Mesendoderm (in vitro differentiated cells): ENCODE measurements at regions not wholly inside any gene's neighbourhood (a gene's known extent, or its start where the extent isn't known, plus 50 kb on each side); places are given as distances from the start of the nearest gene placed in this dataset. TPM values are rescaled to one million over a fixed set of nuclear protein-coding genes. Genes with fewer than 3 reads are reported as not detected.
"Not testable (repeated sequence)": the region's sequence is repeated elsewhere in the genome, so short reads cannot be mapped to it uniquely, and the experiment has no call there.

ENCODE experiments used
- DNase-seq: peaks from one replicate; pipeline ENCODE4 v3.0.0; 2013
- H2AK5ac ChIP-seq: 2 replicates; pipeline ENCODE4 v1.6.1; 2013; ENCODE audit warnings: low read length, inconsistent platforms
- H2BK120ac ChIP-seq: 2 replicates; pipeline ENCODE4 v1.6.1; 2013; ENCODE audit warnings: low read depth, mild to moderate bottlenecking, low read length, moderate library complexity, mixed read lengths
- H2BK15ac ChIP-seq: replicated peaks from 2 replicates; pipeline ENCODE4 v1.6.1; 2013; ENCODE audit warnings: low read depth, mild to moderate bottlenecking, moderate library complexity
- H2BK5ac ChIP-seq: 2 replicates; pipeline ENCODE4 v1.6.1; 2013; ENCODE audit warnings: low read length, inconsistent platforms
- H3K18ac ChIP-seq: 2 replicates; pipeline ENCODE4 v1.6.1; 2013; ENCODE audit warnings: mild to moderate bottlenecking, low read length, mixed read lengths
- H3K23ac ChIP-seq: one replicate; pipeline ENCODE4 v1.6.1; 2013; ENCODE audit warnings: low read length
- H3K27ac ChIP-seq: 2 replicates; pipeline ENCODE4 v1.5.1; 2013; ENCODE audit warnings: low read depth, mild to moderate bottlenecking, inconsistent platforms, low read length, moderate library complexity
- H3K27me3 ChIP-seq: 2 replicates; pipeline ENCODE4 v1.6.1; 2013; ENCODE audit warnings: low read length, control low read depth, mild to moderate bottlenecking, inconsistent platforms; ENCODE audit not compliant: insufficient read depth, poor library complexity
- H3K36me3 ChIP-seq: 2 replicates; pipeline ENCODE4 v1.6.1; 2013; ENCODE audit warnings: low read length, inconsistent platforms; ENCODE audit not compliant: control insufficient read depth, insufficient read depth
- H3K4ac ChIP-seq: one replicate; pipeline ENCODE4 v1.6.1; 2013; ENCODE audit warnings: low read depth, mild to moderate bottlenecking, low read length, moderate library complexity
- H3K4me1 ChIP-seq: 2 replicates; pipeline ENCODE4 v1.6.1; 2013; ENCODE audit warnings: low read depth, low read length, inconsistent platforms; ENCODE audit not compliant: control insufficient read depth
- H3K4me2 ChIP-seq: 2 replicates; pipeline ENCODE4 v1.6.1; 2013; ENCODE audit warnings: low read length
- H3K4me3 ChIP-seq: 2 replicates; pipeline ENCODE4 v1.5.1; 2013; ENCODE audit warnings: mild to moderate bottlenecking, low read length
- H3K56ac ChIP-seq: one replicate; pipeline ENCODE4 v1.6.1; 2013; ENCODE audit warnings: low read length
- H3K79me1 ChIP-seq: 2 replicates; pipeline ENCODE4 v1.6.1; 2013; ENCODE audit warnings: low read length, inconsistent platforms
- H3K79me2 ChIP-seq: 2 replicates; pipeline ENCODE4 v1.6.1; 2013; ENCODE audit warnings: mild to moderate bottlenecking, low read length; ENCODE audit not compliant: control insufficient read depth, insufficient read depth
- H3K9ac ChIP-seq: 2 replicates; pipeline ENCODE4 v1.6.1; 2013; ENCODE audit warnings: low read length, inconsistent platforms
- H4K5ac ChIP-seq: one replicate; pipeline ENCODE4 v1.6.1; 2013; ENCODE audit warnings: low read length
- H4K8ac ChIP-seq: one replicate; pipeline ENCODE4 v1.6.1; 2013; ENCODE audit warnings: low read depth, mild to moderate bottlenecking, control low read depth, low read length, moderate library complexity
- WGBS: extraction: QIAGEN DNeasy Blood & Tissue Kit; methylation state at CpG from one replicate; pipeline ENCODE4 v1.1.7; 2013; ENCODE audit warnings: low lambda C conversion rate, missing lambda C conversion rate; ENCODE audit not compliant: insufficient coverage; ENCODE audit errors: extremely low coverage; 5-methylcytosine and 5-hydroxymethylcytosine counted together
- small RNA-seq: library from polyadenylated mRNA; stranded (forward); fragments of <200 nt; extraction: miRNeasy Mini kit (QIAGEN cat#:217004); gene quantifications from one replicate; pipeline ENCODE3, GENCODE V24; 2013; ENCODE audit not compliant: insufficient read depth

DNA sequence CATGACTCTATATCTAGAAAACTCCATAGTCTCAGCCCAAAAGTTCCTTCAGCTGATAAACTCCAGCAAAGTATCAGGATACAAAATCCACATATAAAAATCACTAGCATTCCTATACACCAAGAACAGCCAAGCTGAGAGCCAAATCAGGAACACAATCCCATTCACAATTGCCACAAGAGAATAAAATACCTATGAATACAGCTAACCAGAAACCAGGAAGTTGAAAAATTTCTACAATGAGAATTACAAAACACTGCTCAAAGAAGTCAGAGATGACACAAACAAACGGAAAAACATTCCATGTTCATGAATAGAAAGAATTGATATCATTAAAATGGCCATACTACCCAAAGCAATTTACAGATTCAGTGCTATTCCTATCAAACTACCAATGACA, 61.0 kb upstream of the PKN2 start:
- H2BK5ac ChIP-seq, H3K4me3 ChIP-seq, H3K56ac ChIP-seq, H3K23ac ChIP-seq, DNase-seq, H2BK15ac ChIP-seq, H4K5ac ChIP-seq, H3K27ac ChIP-seq, H3K4ac ChIP-seq, H3K79me1 ChIP-seq, H3K18ac ChIP-seq, H4K8ac ChIP-seq, H3K27me3 ChIP-seq, H3K9ac ChIP-seq, H2BK120ac ChIP-seq, H2AK5ac ChIP-seq, H3K79me2 ChIP-seq, H3K36me3 ChIP-seq, H3K4me2 ChIP-seq, H3K4me1 ChIP-seq: not testable (repeated sequence)
- no CpG with 5 or more reads among the region's 1 CpG for WGBS

Small RNA genes in the stretch of these regions (small RNA-seq; reads per million reads assigned to genes)
- not detected for gene AL049861.1
- gene RF02271, result not detected
- gene RN7SL583P, result not detected
- gene RNA5SP52, result not detected
